HL-60 (cell line): ENCODE measurements at regions not wholly inside any gene's neighbourhood (a gene's known extent, or its start where the extent isn't known, plus 50 kb on each side); places are given as distances from the start of the nearest gene placed in this dataset.

Source experiments
- DNase-seq, 2 experiments: peaks; one replicate each; pipeline ENCODE4 v3.0.0-alpha.2; 2010 to 2020; ENCODE audit warnings: low read depth in 1 of 2, low spot score in 1 of 2
- H3K27ac ChIP-seq: fragments of 250-450 bp; sonication (Bioruptor Pico); replicated peaks from 2 replicates; pipeline ENCODE4 v1.5.1; 2020; ENCODE audit warnings: mild to moderate bottlenecking, moderate library complexity
- H3K27me3 ChIP-seq: fragments of 250-450 bp; sonication (Bioruptor Pico); 2 replicates; pipeline ENCODE4 v1.5.1; 2021; ENCODE audit warnings: mild to moderate bottlenecking, moderate library complexity; ENCODE audit not compliant: insufficient read depth, poor library complexity, severe bottlenecking
- H3K4me3 ChIP-seq: replicated peaks from 2 replicates; pipeline ENCODE4 v1.5.1; 2011; ENCODE audit warnings: mild to moderate bottlenecking, control low read depth, low read length; ENCODE audit not compliant: insufficient read depth
- GABPA ChIP-seq: IDR thresholded peaks from 2 replicates; pipeline ENCODE4 v1.6.1; 2012; ENCODE audit warnings: low read depth
- POLR2AphosphoS5 ChIP-seq: IDR thresholded peaks from 2 replicates; pipeline ENCODE4 v1.6.1; 2012; ENCODE audit warnings: low read depth
- REST ChIP-seq: IDR thresholded peaks from 2 replicates; pipeline ENCODE4 v1.6.1; 2012; ENCODE audit warnings: low read depth; ENCODE audit not compliant: insufficient replicate concordance
- SPI1 ChIP-seq: IDR thresholded peaks from 2 replicates; pipeline ENCODE4 v1.6.1; 2012; ENCODE audit warnings: low read depth, mild to moderate bottlenecking, borderline replicate concordance
- TF ChIP-seq, protein P1 (sequence below): IDR thresholded peaks from one replicate; pipeline ENCODE4 v1.5.1; 2011; ENCODE audit warnings: low read length, control low read depth, inconsistent platforms; ENCODE audit not compliant: insufficient read depth

GRCh38 chr21:37987668-37988067 lies 71.4 kb upstream of the KCNJ6 start:
- Histone ChIP-seq H3K4me3 (no peak overlapping the region), H3K27ac (no peak overlapping the region), H3K27me3 (no peaks in the 10 kb centered on the region)
- TF ChIP-seq, protein P1, sequence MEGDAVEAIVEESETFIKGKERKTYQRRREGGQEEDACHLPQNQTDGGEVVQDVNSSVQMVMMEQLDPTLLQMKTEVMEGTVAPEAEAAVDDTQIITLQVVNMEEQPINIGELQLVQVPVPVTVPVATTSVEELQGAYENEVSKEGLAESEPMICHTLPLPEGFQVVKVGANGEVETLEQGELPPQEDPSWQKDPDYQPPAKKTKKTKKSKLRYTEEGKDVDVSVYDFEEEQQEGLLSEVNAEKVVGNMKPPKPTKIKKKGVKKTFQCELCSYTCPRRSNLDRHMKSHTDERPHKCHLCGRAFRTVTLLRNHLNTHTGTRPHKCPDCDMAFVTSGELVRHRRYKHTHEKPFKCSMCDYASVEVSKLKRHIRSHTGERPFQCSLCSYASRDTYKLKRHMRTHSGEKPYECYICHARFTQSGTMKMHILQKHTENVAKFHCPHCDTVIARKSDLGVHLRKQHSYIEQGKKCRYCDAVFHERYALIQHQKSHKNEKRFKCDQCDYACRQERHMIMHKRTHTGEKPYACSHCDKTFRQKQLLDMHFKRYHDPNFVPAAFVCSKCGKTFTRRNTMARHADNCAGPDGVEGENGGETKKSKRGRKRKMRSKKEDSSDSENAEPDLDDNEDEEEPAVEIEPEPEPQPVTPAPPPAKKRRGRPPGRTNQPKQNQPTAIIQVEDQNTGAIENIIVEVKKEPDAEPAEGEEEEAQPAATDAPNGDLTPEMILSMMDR: no peak
- no peak for TF ChIP-seq GABPA
- no peak for TF ChIP-seq REST
- TF ChIP-seq SPI1: no peak
- TF ChIP-seq POLR2AphosphoS5: no peak
- DNase-seq: no peak

DNA sequence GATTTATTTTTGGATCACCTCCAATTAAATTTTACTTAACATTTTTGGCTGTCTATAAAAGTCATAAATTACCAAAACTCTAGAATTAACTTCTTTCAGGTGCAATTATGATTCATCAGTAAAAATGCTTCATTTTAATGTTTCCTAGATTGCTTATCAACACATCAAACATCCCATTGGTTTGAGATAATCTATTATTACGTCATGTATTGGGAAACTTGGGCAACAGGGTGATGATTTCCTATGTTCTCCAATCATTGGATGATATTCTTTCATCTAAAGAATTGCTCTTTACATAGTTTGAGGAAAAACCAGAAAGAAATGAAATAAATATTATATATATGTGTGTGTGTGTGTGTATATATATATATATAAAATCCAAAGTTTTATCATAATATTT lies 76.8 kb upstream of the KCNJ6 start:
- DNase-seq: no peak
- Histone ChIP-seq H3K27ac (no peak overlapping the region), H3K4me3 (no peak overlapping the region), H3K27me3 (peaks cover 2% of the 10 kb centered on the region)
- TF ChIP-seq GABPA (no peak), SPI1 (no peak), POLR2AphosphoS5 (no peak)

DNA sequence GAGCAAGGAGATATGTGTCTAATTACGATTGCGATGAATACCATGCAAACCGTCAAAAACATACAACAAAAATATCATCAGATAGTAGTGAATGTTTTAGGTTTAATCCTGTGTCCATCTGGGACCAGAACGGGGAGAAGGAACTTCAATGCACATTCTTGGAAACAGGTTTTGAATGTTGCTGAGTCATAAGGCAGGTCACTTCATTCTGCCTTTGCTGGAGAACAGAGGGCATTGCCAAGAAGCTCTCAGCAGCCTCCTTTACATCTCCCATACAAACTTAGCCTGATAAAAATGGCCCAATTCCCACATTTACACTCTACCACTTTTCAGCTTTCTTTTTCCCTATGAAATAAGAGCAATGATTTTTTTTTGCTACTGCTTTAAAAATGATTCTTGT lies 78.0 kb upstream of the KCNJ6 start:
- TF ChIP-seq SPI1: no peak
- TF ChIP-seq, protein P1: no peak
- TF ChIP-seq POLR2AphosphoS5: no peak
- no peak for TF ChIP-seq GABPA
- TF ChIP-seq REST: no peak
- no peak for DNase-seq
- Histone ChIP-seq H3K27me3 (peaks cover 3% of the 10 kb centered on the region), H3K4me3 (no peak overlapping the region), H3K27ac (no peak overlapping the region)

DNA sequence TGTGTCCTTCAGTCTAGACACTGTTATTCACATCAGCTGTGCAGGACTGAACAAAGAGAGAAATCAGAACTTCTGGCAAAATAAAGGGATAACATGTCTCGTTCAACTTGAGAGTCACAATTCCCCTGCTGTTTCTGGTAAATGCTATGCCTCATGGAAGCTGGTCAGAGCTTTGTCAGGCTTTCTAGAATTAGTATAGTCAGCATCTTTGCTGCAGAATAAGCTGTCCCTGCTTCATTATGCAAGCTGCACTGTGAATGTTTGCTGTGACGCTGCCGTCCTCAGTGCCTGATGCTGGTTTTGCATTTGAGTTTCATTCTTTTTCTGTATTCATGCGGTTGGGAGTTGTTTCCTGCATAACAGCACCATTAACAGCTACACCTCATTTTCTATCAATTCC lies 96.4 kb upstream of the KCNJ6 start:
- Histone ChIP-seq H3K4me3 (no peak overlapping the region), H3K27ac (no peak overlapping the region), H3K27me3 (no peaks in the 10 kb centered on the region)
- TF ChIP-seq GABPA (no peak), REST (no peak), SPI1 (no peak), POLR2AphosphoS5 (no peak)
- TF ChIP-seq, protein P1: no peak
- DNase-seq: no peak
